ENCODE measurements at regions not wholly inside any gene's neighbourhood (a gene's known extent, or its start where the extent isn't known, plus 50 kb on each side); places are given as distances from the start of the nearest gene placed in this dataset.

- Histone ChIP-seq H3K14ac (ENCODE audit: low read length) (no peak overlapping the region), H3K9ac (ENCODE audit: low read length) (no peak overlapping the region), H3K27ac (ENCODE audit: low read depth, low read length) (no peak overlapping the region), H3K79me2 (ENCODE audit: control insufficient read depth, insufficient read depth, low read length, poor library complexity) (no peaks in the 10 kb centered on the region), H2AK5ac (ENCODE audit: low read length) (no peak overlapping the region), H3K79me1 (ENCODE audit: low read length) (no peaks in the 10 kb centered on the region), H4K12ac (ENCODE audit: low read depth, low read length) (no peak overlapping the region), H2BK12ac (ENCODE audit: low read length) (no peak overlapping the region), H3K4me1 (ENCODE audit: control insufficient read depth in 1 of 2, insufficient read depth in 2 of 2, low read length in 2 of 2) (peaks cover 0 to 2% of the 10 kb centered on the region in 2 experiments), H3K27me3 (ENCODE audit: insufficient read depth, low read length) (no peaks in the 10 kb centered on the region), H3K36me3 (ENCODE audit: control insufficient read depth in 1 of 2, insufficient read depth in 2 of 2, low read length in 2 of 2) (no peaks in the 10 kb centered on the region), H3K23ac (ENCODE audit: low read length) (no peak overlapping the region), H3K4me3 (ENCODE audit: low read depth, low read length) (no peak overlapping the region), H3K9me3 (ENCODE audit: insufficient read depth, low read depth, low read length) (no peaks in the 10 kb centered on the region), H3K4me2 (ENCODE audit: low read length) (no peak overlapping the region), H4K91ac (ENCODE audit: low read depth, low read length) (no peak overlapping the region), H4K8ac (ENCODE audit: low read depth, low read length) (no peak overlapping the region), H2BK120ac (ENCODE audit: insufficient read depth, low read length, poor library complexity) (no peak overlapping the region), H3K18ac (ENCODE audit: low read length) (no peak overlapping the region), H3K4ac (ENCODE audit: low read depth, low read length) (no peak overlapping the region), H2AFZ (ENCODE audit: insufficient read depth, low read length, poor library complexity) (no peak overlapping the region), H2BK5ac (ENCODE audit: low read depth, low read length, poor library complexity) (no peak overlapping the region)
- DNase-seq = no peak
Measured at GRCh38 chr3:152109038-152109437, 159.7 kb upstream of the MBNL1 start.

DNA sequence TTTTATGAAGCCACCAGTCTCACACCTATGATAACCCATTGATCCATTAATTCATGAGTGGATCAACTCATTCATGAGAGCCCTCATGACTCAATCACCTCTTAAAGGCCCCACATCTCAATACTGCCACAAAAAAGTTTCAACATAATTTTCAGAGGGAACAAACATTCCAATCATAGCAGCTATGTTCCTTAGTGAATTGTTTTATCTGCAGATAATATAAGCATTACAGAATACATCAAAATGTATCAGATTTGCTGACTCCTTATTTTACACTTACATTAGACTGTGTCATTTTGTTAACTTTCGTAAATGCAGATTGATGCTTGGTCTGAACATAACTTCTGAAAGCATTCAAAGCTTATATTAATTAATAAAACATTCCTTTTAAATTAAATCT lies 155.3 kb upstream of the MBNL1 start:
- H2BK5ac ChIP-seq (ENCODE audit: low read depth, low read length, poor library complexity) = no peak overlapping the region
- H2AFZ ChIP-seq (ENCODE audit: insufficient read depth, low read length, poor library complexity) = no peak overlapping the region
- H3K23ac ChIP-seq (ENCODE audit: low read length) = no peak overlapping the region
- H3K79me1 ChIP-seq (ENCODE audit: low read length) = no peaks in the 10 kb centered on the region
- no peaks in the 10 kb centered on the region for H3K4me1 ChIP-seq (ENCODE audit: control insufficient read depth in 1 of 2, insufficient read depth in 2 of 2, low read length in 2 of 2)
- no peaks in the 10 kb centered on the region for H3K9me3 ChIP-seq (ENCODE audit: insufficient read depth, low read depth, low read length)
- H3K9ac ChIP-seq (ENCODE audit: low read length) = no peak overlapping the region
- no peak for DNase-seq
- no CpG with 5 or more reads among the region's 1 CpG for WGBS (ENCODE audit: extremely low coverage, insufficient coverage, insufficient read length)
- H3K4me3 ChIP-seq (ENCODE audit: low read depth, low read length) = no peak overlapping the region
- no peak overlapping the region for H2BK12ac ChIP-seq (ENCODE audit: low read length)
- no peak overlapping the region for H3K27ac ChIP-seq (ENCODE audit: low read depth, low read length)
- H3K4me2 ChIP-seq (ENCODE audit: low read length) = no peak overlapping the region
- no peak overlapping the region for H4K91ac ChIP-seq (ENCODE audit: low read depth, low read length)
- H4K12ac ChIP-seq (ENCODE audit: low read depth, low read length) = no peak overlapping the region
- H2AK5ac ChIP-seq (ENCODE audit: low read length) = no peak overlapping the region
- H3K18ac ChIP-seq (ENCODE audit: low read length) = no peak overlapping the region
- no peaks in the 10 kb centered on the region for H3K79me2 ChIP-seq (ENCODE audit: control insufficient read depth, insufficient read depth, low read length, poor library complexity)
- no peaks in the 10 kb centered on the region for H3K27me3 ChIP-seq (ENCODE audit: insufficient read depth, low read length)
- H3K4ac ChIP-seq (ENCODE audit: low read depth, low read length) = no peak overlapping the region
- H3K36me3 ChIP-seq (ENCODE audit: control insufficient read depth in 1 of 2, insufficient read depth in 2 of 2, low read length in 2 of 2) = no peaks in the 10 kb centered on the region
- H2BK120ac ChIP-seq (ENCODE audit: insufficient read depth, low read length, poor library complexity) = no peak overlapping the region
- no peak overlapping the region for H3K14ac ChIP-seq (ENCODE audit: low read length)
- H4K8ac ChIP-seq (ENCODE audit: low read depth, low read length) = no peak overlapping the region

- no peaks in the 10 kb centered on the region for H3K79me1 ChIP-seq (ENCODE audit: low read length)
- H3K4me3 ChIP-seq (ENCODE audit: low read depth, low read length) = no peak overlapping the region
- no CpG with 5 or more reads among the region's 2 CpGs for WGBS (ENCODE audit: extremely low coverage, insufficient coverage, insufficient read length)
- no peak overlapping the region for H4K12ac ChIP-seq (ENCODE audit: low read depth, low read length)
- no peak overlapping the region for H3K18ac ChIP-seq (ENCODE audit: low read length)
- no peak overlapping the region for H4K91ac ChIP-seq (ENCODE audit: low read depth, low read length)
- H2BK5ac ChIP-seq (ENCODE audit: low read depth, low read length, poor library complexity) = no peak overlapping the region
- H3K27ac ChIP-seq (ENCODE audit: low read depth, low read length) = no peak overlapping the region
- H2BK120ac ChIP-seq (ENCODE audit: insufficient read depth, low read length, poor library complexity) = no peak overlapping the region
- no peak overlapping the region for H4K8ac ChIP-seq (ENCODE audit: low read depth, low read length)
- no peaks in the 10 kb centered on the region for H3K27me3 ChIP-seq (ENCODE audit: insufficient read depth, low read length)
- H2AK5ac ChIP-seq (ENCODE audit: low read length) = no peak overlapping the region
- no peak overlapping the region for H3K23ac ChIP-seq (ENCODE audit: low read length)
- no peaks in the 10 kb centered on the region for H3K79me2 ChIP-seq (ENCODE audit: control insufficient read depth, insufficient read depth, low read length, poor library complexity)
- H3K4ac ChIP-seq (ENCODE audit: low read depth, low read length) = no peak overlapping the region
- no peak overlapping the region for H3K4me2 ChIP-seq (ENCODE audit: low read length)
- DNase-seq = peak in 1 of 2 donors; percentile 64
- no peaks in the 10 kb centered on the region for H3K36me3 ChIP-seq (ENCODE audit: control insufficient read depth in 1 of 2, insufficient read depth in 2 of 2, low read length in 2 of 2)
- H3K14ac ChIP-seq (ENCODE audit: low read length) = no peak overlapping the region
- H3K4me1 ChIP-seq (ENCODE audit: control insufficient read depth in 1 of 2, insufficient read depth in 2 of 2, low read length in 2 of 2) = no peaks in the 10 kb centered on the region
- H3K9me3 ChIP-seq (ENCODE audit: insufficient read depth, low read depth, low read length) = no peaks in the 10 kb centered on the region
- no peak overlapping the region for H3K9ac ChIP-seq (ENCODE audit: low read length)
- H2BK12ac ChIP-seq (ENCODE audit: low read length) = no peak overlapping the region
- H2AFZ ChIP-seq (ENCODE audit: insufficient read depth, low read length, poor library complexity) = no peak overlapping the region
Measured at GRCh38 chr3:152113992-152114651, 154.6 kb upstream of the MBNL1 start.

DNA sequence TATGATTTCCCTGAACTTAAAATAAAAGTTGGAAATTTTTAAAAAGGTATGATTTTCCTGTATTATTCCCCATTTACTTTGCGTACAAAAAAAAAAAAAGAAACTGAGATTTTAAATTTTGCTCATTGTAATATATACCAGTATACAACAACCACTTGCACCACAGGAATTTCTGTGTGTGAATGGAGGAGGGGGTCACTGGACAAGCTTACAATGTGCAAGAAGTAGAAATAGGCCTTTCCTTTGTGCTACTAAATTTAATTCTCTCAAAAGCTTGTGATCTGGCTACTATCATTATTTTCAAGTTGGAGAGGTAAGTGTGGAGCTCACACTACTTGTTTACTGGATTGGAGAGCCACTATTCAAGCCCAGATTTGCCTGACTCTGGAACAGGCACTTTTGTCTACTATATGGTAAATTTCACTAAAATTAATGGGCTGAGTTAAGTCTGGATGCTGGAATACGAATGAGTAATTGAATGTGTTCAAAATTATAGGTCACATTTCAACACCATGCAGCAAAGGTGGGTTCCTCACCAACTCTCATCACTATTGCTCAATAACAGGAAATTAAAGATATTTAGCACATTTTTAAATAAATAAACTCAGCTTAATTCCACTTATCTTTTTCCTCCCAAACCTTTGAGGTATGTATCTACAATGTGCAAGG lies 148.0 kb upstream of the MBNL1 start:
- no peak overlapping the region for H3K4ac ChIP-seq (ENCODE audit: low read depth, low read length)
- no peak overlapping the region for H3K18ac ChIP-seq (ENCODE audit: low read length)
- H2BK120ac ChIP-seq (ENCODE audit: insufficient read depth, low read length, poor library complexity) = no peak overlapping the region
- no peak overlapping the region for H3K4me2 ChIP-seq (ENCODE audit: low read length)
- H3K4me1 ChIP-seq (ENCODE audit: control insufficient read depth in 1 of 2, insufficient read depth in 2 of 2, low read length in 2 of 2) = no peaks in the 10 kb centered on the region
- H3K4me3 ChIP-seq (ENCODE audit: low read depth, low read length) = no peak overlapping the region
- H3K14ac ChIP-seq (ENCODE audit: low read length) = no peak overlapping the region
- WGBS (ENCODE audit: extremely low coverage, insufficient coverage, insufficient read length) = no CpG with 5 or more reads among the region's 2 CpGs
- H4K12ac ChIP-seq (ENCODE audit: low read depth, low read length) = no peak overlapping the region
- H2BK12ac ChIP-seq (ENCODE audit: low read length) = no peak overlapping the region
- H3K23ac ChIP-seq (ENCODE audit: low read length) = no peak overlapping the region
- no peaks in the 10 kb centered on the region for H3K27me3 ChIP-seq (ENCODE audit: insufficient read depth, low read length)
- H3K9me3 ChIP-seq (ENCODE audit: insufficient read depth, low read depth, low read length) = no peaks in the 10 kb centered on the region
- no peaks in the 10 kb centered on the region for H3K36me3 ChIP-seq (ENCODE audit: control insufficient read depth in 1 of 2, insufficient read depth in 2 of 2, low read length in 2 of 2)
- no peak overlapping the region for H4K91ac ChIP-seq (ENCODE audit: low read depth, low read length)
- H2BK5ac ChIP-seq (ENCODE audit: low read depth, low read length, poor library complexity) = no peak overlapping the region
- no peak for DNase-seq
- no peak overlapping the region for H3K27ac ChIP-seq (ENCODE audit: low read depth, low read length)
- H3K9ac ChIP-seq (ENCODE audit: low read length) = no peak overlapping the region
- H3K79me2 ChIP-seq (ENCODE audit: control insufficient read depth, insufficient read depth, low read length, poor library complexity) = no peaks in the 10 kb centered on the region
- no peak overlapping the region for H2AFZ ChIP-seq (ENCODE audit: insufficient read depth, low read length, poor library complexity)
- no peaks in the 10 kb centered on the region for H3K79me1 ChIP-seq (ENCODE audit: low read length)
- no peak overlapping the region for H4K8ac ChIP-seq (ENCODE audit: low read depth, low read length)
- H2AK5ac ChIP-seq (ENCODE audit: low read length) = no peak overlapping the region

All from trophoblast cell (in vitro differentiated cells and primary cell).